Smooth muscle cell (in vitro differentiated cells): ENCODE measurements at regions not wholly inside any gene's neighbourhood (a gene's known extent, or its start where the extent isn't known, plus 50 kb on each side); places are given as distances from the start of the nearest gene placed in this dataset.
"Not testable (repeated sequence)": the region's sequence is repeated elsewhere in the genome, so short reads cannot be mapped to it uniquely, and the experiment has no call there.

ENCODE experiments used
- DNase-seq: peaks from one replicate; lab custom pipeline; 2025; ENCODE audit not compliant: unreplicated experiment; lab: John Stamatoyannopoulos, UW
- H2AFZ ChIP-seq: fragments of 200-600 bp; sonication (generic); 2 replicates; pipeline ENCODE4 v1.6.0; 2016; ENCODE audit warnings: antibody characterized with exemption, low read depth, mild to moderate bottlenecking
- H3F3A ChIP-seq: fragments of 200-600 bp; sonication (generic); 2 replicates; pipeline ENCODE4 v1.6.0; 2017; ENCODE audit warnings: antibody characterized with exemption, low read depth
- H3K27ac ChIP-seq: fragments of 200-600 bp; sonication (generic); 2 replicates; pipeline ENCODE4 v1.5.1; 2016; ENCODE audit warnings: low read depth, mild to moderate bottlenecking
- H3K27me3 ChIP-seq: fragments of 200-600 bp; sonication (generic); 2 replicates; pipeline ENCODE4 v1.6.1; 2016; ENCODE audit warnings: low read depth, mild to moderate bottlenecking
- H3K36me3 ChIP-seq: fragments of 200-600 bp; sonication (generic); 2 replicates; pipeline ENCODE4 v1.5.1; 2016; ENCODE audit warnings: low read depth
- H3K4me1 ChIP-seq: fragments of 200-600 bp; sonication (generic); 2 replicates; pipeline ENCODE4 v1.5.1; 2016; ENCODE audit warnings: low read depth
- H3K4me2 ChIP-seq: fragments of 200-600 bp; sonication (generic); 2 replicates; pipeline ENCODE4 v1.6.0; 2016; ENCODE audit warnings: mild to moderate bottlenecking
- H3K4me3 ChIP-seq: fragments of 200-600 bp; sonication (generic); 2 replicates; pipeline ENCODE4 v1.5.1; 2016; ENCODE audit warnings: mild to moderate bottlenecking
- H3K79me2 ChIP-seq: fragments of 200-600 bp; sonication (generic); 2 replicates; pipeline ENCODE4 v1.6.0; 2016; ENCODE audit warnings: low read depth, mild to moderate bottlenecking
- H3K9ac ChIP-seq: fragments of 200-600 bp; sonication (generic); 2 replicates; pipeline ENCODE4 v1.6.0; 2016; ENCODE audit warnings: low read depth
- H3K9me3 ChIP-seq: fragments of 200-600 bp; sonication (generic); replicated peaks from 2 replicates; pipeline ENCODE4 v1.5.1; 2016; ENCODE audit warnings: low read depth
- H4K20me1 ChIP-seq: fragments of 200-600 bp; sonication (generic); 2 replicates; pipeline ENCODE4 v1.6.0; 2016; ENCODE audit warnings: low read depth
- CTCF ChIP-seq: fragments of 200-600 bp; sonication (generic); IDR thresholded peaks from 2 replicates; pipeline ENCODE4 v1.5.1; 2017; ENCODE audit warnings: borderline replicate concordance, mild to moderate bottlenecking, antibody characterized with exemption; ENCODE audit not compliant: insufficient read depth, poor library complexity, severe bottlenecking
- WGBS: methylation state at CpG from one replicate; pipeline ENCODE4 v1.1.7; 2016; ENCODE audit warnings: low lambda C conversion rate; 5-methylcytosine and 5-hydroxymethylcytosine counted together

DNA sequence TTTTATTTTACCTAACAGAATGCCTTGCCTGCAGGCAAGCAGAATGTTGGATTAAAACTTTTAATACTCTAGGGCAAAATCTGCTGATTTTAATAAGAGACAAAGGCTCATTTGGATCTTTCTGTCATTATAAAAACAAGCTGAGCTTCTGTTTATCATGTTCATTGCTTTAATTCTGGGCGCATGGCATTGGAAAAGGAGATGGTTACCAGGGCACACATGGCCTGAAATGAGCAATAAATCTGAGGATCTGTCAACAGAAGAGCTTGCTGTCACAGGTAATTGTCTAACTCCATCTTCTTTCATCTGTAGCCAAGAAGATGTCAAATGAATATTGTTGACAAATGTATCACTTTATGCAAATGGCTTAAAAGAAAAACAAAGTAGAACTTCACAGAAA lies 439.6 kb downstream of the DOK5 start:
- no peak overlapping the region for H3K27ac ChIP-seq
- H3K4me2 ChIP-seq: no peak overlapping the region
- WGBS: 74% methylated on average over 1 of the region's 1 CpG
- H3K9ac ChIP-seq: no peak overlapping the region
- no peak for TF ChIP-seq CTCF
- no peak overlapping the region for H2AFZ ChIP-seq
- H3K9me3 ChIP-seq: no peaks in the 10 kb centered on the region
- H3K4me3 ChIP-seq: no peak overlapping the region
- H3F3A ChIP-seq: no peaks in the 10 kb centered on the region
- no peaks in the 10 kb centered on the region for H3K27me3 ChIP-seq
- no peaks in the 10 kb centered on the region for H3K4me1 ChIP-seq
- H3K79me2 ChIP-seq: no peaks in the 10 kb centered on the region
- no peaks in the 10 kb centered on the region for H3K36me3 ChIP-seq
- no peaks in the 10 kb centered on the region for H4K20me1 ChIP-seq
- no peak for DNase-seq

DNA sequence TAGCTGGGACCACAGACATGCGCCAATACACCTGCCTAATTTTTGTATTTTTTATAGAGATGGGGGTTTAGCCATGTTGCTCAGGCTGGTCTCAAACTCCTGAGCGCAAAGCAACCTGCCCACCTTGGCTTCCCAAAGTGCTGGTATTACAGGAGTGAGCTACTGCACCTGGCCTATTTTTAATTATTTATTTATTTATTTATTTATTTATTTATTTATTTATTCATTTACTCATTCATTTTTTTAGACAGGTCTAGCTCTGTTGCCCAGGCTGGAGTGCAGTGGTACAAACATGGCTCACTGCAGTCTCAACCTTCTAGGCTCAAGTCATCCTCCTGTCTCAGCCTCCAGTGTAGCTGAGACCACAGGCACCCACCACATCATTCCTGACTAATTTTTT lies 434.3 kb downstream of the DOK5 start:
- H3K4me2 ChIP-seq: no peak overlapping the region
- no peaks in the 10 kb centered on the region for H4K20me1 ChIP-seq
- H2AFZ ChIP-seq: no peak overlapping the region
- no peaks in the 10 kb centered on the region for H3K27me3 ChIP-seq
- H3K9me3 ChIP-seq: no peaks in the 10 kb centered on the region
- DNase-seq: no peak
- no peak for TF ChIP-seq CTCF
- no peak overlapping the region for H3K4me3 ChIP-seq
- H3F3A ChIP-seq: no peaks in the 10 kb centered on the region
- 95% methylated on average over 2 of the region's 2 CpGs for WGBS
- H3K79me2 ChIP-seq: no peaks in the 10 kb centered on the region
- no peak overlapping the region for H3K27ac ChIP-seq
- no peaks in the 10 kb centered on the region for H3K36me3 ChIP-seq
- no peaks in the 10 kb centered on the region for H3K4me1 ChIP-seq
- H3K9ac ChIP-seq: no peak overlapping the region

DNA sequence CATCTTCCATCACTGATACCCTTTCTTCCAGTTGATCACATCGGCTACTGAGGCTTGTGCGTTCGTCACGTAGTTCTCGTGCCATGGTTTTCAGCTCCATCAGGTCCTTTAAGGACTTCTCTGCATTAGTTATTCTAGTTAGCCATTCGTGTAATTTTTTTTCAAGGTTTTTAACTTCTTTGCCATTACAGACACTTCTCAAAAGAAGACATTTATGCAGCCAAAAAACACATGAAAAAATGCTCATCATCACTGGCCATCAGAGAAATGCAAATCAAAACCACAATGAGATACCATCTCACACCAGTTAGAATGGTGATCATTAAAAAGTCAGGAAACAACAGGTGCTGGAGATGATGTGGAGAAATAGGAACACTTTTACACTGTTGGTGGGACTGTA lies 430.7 kb downstream of the DOK5 start:
- H3K79me2 ChIP-seq, H3K4me1 ChIP-seq, H3K27ac ChIP-seq, H3K36me3 ChIP-seq, DNase-seq, H3K4me3 ChIP-seq, H4K20me1 ChIP-seq, H3K27me3 ChIP-seq, H3F3A ChIP-seq, H3K4me2 ChIP-seq, H3K9me3 ChIP-seq, H3K9ac ChIP-seq, H2AFZ ChIP-seq: not testable (repeated sequence)
- 88% methylated on average over 6 of the region's 6 CpGs for WGBS

- H3K27me3 ChIP-seq: no peaks in the 10 kb centered on the region
- H3K4me1 ChIP-seq: no peaks in the 10 kb centered on the region
- H3K79me2 ChIP-seq: no peaks in the 10 kb centered on the region
- WGBS: 82% methylated on average over 6 of the region's 6 CpGs
- no peaks in the 10 kb centered on the region for H3K36me3 ChIP-seq
- DNase-seq: no peak
- no peaks in the 10 kb centered on the region for H3K9me3 ChIP-seq
- no peak overlapping the region for H3K9ac ChIP-seq
- H3F3A ChIP-seq: no peaks in the 10 kb centered on the region
- no peak overlapping the region for H3K27ac ChIP-seq
- no peak overlapping the region for H2AFZ ChIP-seq
- no peak overlapping the region for H3K4me3 ChIP-seq
- H3K4me2 ChIP-seq: no peak overlapping the region
- no peak for TF ChIP-seq CTCF
- no peaks in the 10 kb centered on the region for H4K20me1 ChIP-seq
Observed at GRCh38 chr20:54897787-54898186, 422.4 kb downstream of the DOK5 start.
